ENCODE measurements at regions not wholly inside any gene's neighbourhood (a gene's known extent, or its start where the extent isn't known, plus 50 kb on each side); places are given as distances from the start of the nearest gene placed in this dataset.

DNA sequence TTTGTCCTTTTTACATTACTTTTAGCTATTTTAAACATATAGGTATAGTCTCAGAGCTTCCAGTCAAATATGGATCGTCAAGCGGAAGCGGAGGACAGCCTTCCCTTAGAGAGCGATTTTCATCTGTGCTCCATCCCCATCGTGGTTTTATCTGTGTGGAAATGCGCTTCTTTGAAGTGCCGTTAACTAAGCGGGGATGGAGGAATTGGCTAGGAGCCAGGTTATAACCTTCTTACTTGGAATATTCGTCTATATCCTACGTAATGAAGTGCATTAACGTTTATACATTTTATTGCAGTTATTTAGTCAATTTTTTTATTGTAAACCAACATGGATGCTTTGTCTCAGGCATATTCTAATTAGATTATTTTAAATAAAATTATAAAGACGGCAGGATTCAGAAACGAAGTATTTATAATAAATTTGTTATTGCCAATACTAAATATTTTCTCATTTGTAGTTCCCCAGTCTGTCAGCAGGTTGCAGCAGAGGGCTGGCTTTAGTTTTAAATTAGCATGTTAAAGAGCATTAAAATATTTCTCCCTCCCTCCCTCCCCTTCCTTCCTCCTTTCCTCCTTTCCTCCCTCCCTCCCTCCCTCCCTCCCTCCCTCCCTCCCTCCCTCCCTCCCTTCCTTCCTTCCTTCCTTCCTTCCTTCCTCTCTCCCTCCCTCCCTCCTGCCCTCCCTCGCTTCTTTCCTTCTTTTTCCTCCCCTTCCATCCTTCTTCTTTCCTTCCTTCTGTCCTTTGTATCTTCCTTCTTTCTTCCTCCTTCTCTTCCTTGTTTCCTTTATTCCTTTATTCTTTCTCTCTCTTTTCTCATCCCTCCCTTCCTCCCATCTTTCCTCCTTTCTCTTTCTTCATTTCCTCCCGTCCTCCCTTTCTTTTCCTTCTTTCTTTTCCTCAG, 80.6 kb upstream of the DOCK10 start:
- no peak for TF ChIP-seq EZH2 (optimal IDR thresholded peaks at IDR 0.05; ENCODE audit: low read depth, low read length)
- TF ChIP-seq, protein P1, sequence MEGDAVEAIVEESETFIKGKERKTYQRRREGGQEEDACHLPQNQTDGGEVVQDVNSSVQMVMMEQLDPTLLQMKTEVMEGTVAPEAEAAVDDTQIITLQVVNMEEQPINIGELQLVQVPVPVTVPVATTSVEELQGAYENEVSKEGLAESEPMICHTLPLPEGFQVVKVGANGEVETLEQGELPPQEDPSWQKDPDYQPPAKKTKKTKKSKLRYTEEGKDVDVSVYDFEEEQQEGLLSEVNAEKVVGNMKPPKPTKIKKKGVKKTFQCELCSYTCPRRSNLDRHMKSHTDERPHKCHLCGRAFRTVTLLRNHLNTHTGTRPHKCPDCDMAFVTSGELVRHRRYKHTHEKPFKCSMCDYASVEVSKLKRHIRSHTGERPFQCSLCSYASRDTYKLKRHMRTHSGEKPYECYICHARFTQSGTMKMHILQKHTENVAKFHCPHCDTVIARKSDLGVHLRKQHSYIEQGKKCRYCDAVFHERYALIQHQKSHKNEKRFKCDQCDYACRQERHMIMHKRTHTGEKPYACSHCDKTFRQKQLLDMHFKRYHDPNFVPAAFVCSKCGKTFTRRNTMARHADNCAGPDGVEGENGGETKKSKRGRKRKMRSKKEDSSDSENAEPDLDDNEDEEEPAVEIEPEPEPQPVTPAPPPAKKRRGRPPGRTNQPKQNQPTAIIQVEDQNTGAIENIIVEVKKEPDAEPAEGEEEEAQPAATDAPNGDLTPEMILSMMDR (IDR thresholded peaks at IDR 0.05; ENCODE audit: low read length) = peak; percentile 30

All from MM.1S (cell line).